ACHN (cell line): ENCODE measurements at regions not wholly inside any gene's neighbourhood (a gene's known extent, or its start where the extent isn't known, plus 50 kb on each side); places are given as distances from the start of the nearest gene placed in this dataset.
"Not testable (repeated sequence)": the region's sequence is repeated elsewhere in the genome, so short reads cannot be mapped to it uniquely, and the experiment has no call there.

ENCODE experiments used
- DNase-seq: peaks from one replicate; pipeline ENCODE4 v3.0.0-alpha.2; 2015
- in situ Hi-C: cut with HindIII; loops from 2 replicates; pipeline ENCODE4 v1.10.0; 2017; ENCODE audit warnings: low sequenced_read_pairs, low pct_ligation_motif_present, low pct_unique_long_range_greater_than_20kb

DNA sequence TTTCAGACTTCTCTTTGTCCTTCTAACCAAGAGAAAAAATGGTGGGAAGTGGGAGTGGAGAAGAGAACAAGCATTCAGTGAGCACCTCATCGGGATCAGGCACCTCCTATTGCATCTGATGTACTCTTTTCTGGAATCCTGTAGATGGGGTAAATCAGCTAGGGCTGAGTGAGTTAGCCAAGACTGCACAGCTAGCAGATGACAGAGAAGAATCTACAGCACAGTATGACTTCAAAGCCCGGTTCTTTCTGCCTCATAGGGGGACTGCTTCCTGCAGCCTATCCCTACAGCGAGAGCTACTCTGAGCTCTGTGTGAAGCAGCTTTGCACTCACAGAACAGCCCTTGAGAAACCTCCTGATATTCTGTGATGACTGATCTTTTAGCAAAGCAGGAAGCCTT, 275.2 kb upstream of the MEIS2 start:
- DNase-seq, result no peak
- in situ Hi-C loops, result no loop called here

DNA sequence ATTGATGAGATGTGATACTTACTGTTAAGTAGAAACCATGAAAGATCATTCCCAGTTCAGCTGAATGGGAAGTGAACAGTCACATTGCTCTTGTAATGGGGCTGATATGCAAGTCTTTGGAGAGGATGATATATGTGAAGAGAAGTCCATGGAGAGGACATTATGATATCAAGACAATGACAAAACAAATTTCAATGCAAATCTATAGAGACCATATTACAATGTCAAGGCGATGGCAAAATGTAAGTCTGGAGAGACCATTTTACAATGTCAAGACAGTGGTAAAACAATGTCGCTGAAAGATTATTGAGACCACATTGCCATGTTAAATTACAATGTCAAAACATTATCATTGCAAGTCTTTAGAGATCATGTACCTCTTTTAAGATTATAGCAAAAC, 277.1 kb upstream of the MEIS2 start:
- no peak for DNase-seq
- in situ Hi-C loops, result no loop called here

DNA sequence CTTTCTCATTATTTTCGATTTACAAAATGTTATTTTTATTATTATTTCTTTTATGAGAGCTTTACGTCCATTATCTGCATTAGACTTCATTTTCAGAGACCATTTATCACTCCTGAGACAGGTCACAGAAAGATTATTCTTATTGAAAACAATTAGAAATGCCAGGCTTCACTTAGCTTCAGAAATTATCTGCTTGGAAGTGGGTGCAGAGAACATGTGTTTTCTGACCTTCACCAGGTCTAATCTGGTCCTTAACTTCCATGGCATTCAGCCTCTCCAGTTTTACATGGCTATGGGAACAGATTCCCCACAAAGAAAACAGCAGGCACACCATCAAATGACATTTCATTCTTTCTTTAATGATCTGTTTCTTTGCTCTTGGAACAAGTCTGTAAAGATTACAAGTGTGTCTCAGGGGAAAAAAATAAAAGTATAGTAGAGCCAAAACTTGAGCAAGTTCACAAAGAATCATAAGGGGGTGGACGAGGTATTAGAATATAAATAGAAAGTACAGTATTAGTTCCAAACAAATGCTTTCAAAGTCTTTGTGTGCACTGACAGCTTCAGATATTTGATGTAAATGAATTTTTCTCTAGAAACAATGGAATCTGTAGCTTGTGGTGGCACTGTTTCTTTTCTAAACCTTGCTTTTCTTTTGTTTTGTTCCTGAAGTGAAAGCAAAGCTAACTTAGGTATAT, 294.2 kb upstream of the MEIS2 start:
- in situ Hi-C loops, result no loop called here
- no peak for DNase-seq

DNA sequence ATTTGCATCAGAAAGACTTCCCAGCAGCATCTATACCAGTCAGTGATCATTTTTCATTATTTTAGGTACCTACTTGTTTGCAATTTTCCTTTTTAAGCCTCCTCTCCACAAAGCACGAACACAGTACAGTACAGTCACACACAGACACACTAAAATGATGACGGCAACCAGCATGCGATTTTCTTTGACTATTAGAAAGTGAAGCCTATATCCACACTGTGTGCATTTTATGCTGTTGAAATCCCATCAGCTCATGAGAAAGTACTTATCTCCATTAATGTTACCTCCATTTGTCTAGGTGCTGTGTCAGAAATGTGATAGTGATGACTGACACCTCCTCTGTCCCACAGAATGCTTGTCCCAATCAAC, 294.7 kb upstream of the MEIS2 start:
- in situ Hi-C loops, result no loop called here
- no peak for DNase-seq

DNA sequence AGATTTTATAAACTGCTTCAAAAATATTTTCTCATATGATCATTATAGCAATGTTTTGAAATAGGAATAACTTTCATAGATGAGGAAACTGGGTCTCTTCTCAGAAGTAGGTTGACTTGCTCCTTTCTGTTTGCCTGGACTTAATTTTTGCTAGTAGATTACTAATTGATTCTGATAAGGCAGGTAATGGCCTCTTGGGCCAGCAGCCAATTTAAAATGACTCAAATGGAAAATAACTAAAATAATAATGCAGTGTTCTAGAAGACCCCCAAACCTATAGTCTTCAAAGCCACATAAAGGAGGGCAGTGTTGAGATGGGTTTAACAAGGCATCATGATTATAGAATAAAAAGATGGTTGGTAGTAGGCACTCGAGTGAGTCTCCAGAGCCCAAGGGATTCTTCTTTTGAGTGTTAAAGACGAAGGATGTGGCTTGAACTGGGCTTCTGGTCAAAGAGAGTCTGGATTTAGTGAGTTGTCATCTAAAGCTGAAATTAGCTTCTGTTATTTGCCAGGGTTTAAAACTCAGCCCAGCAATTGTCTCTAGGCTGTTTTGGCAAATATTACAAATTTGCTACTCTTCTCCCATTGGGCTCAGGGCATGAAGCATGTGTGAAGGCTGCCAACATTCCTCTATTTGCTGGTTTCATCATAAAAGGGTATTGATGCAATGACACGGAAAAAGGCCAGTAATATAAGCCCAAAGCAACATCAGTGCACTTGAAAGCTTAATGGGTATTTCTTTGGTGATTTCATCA, 297.1 kb upstream of the MEIS2 start:
- in situ Hi-C loops, result no loop called here
- no peak for DNase-seq

DNA sequence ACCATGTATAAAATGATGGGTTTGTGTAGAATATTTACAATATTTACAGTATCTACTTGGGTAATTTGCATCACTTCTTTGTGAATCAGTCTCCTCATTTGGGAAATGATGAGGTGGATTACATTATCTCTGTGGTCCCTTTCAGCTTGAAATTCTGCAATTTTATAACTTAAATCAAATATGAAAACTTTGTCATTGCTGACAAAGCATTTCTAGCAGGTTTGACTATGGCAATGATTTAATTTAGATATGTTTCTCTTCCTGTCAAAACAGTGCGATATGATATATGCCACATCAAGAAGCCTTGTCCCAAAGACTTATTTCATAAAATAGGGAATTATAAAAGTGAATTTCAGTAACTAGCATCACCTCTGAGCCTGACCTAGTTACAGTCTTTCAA, 315.8 kb upstream of the MEIS2 start:
- in situ Hi-C loops, result no loop called here
- DNase-seq, result no peak

DNA sequence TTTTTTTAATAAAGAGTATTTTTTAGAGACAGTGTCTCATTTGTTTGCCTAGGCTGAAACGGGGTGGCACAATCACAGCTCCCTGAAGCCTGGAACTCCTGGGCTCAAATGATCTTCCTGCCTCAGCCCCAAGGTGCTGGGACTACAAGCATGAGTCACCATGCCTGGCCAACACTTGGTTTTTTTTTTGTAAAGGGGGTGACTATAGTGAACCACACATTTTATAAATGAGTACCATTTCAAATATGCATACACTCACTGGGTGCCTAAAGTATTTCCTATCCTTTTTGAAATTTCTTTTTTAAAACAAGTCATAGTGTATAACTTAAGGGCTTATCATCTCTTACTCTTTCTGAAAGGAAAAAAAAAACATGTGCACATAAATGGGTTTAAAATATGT, 325.2 kb upstream of the MEIS2 start:
- DNase-seq, result no peak
- in situ Hi-C loops, result no loop called here

DNA sequence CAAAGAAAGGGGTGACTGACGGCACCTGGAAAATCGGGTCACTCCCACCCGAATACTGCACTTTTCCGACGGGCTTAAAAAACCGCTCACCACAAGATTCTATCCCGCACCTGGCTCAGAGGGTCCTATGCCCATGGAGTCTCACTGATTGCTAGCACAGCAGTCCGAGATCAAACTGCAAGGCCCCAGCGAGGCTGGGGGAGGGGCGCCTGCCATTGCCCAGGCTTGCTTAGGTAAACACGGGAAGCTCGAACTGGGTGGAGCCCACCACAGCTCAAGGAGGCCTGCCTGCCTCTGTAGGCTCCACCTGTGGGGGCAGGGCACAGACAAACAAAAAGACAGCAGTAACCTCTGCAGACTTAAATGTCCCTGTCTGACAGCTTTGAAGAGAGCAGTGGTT, 327.0 kb upstream of the MEIS2 start:
- DNase-seq, in situ Hi-C loops: not testable (repeated sequence)

DNA sequence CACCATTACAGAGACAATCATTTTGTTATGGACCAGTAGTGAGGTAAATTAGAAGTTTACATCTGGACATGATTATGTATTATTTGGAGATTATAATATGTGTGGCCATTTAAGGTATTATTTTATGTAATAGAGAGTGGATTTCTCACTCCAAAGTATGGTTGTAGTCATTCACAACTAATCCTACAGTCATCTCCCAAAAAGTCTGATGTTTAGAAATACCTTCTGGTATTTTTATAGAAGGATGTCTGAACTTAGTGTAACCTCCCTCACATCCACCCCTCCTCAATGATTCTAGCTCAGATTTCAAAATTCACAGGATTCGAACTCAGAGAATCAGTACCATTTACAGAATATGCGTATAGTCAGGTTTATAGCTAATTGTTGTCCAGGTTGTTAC, 346.6 kb upstream of the MEIS2 start:
- DNase-seq, result no peak
- in situ Hi-C loops, result no loop called here

DNA sequence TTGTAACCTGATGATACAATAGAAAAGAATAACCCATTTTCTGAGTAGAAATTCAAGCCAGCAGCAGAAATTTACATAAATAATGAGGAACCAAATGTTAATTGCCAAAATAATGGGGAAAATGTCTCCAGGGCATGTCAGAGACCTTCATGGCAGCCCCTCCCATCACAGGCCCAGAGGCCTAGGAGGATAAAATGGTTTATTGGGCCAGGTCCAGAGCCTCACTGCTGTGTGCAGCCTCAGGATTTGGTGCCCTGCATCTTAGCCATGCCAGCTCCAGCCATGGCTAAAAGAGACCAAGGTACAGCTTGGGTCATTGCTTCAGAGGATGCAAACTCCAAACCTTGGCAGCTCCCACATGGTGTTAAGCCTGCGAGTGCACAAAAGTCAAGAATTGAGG, 352.1 kb upstream of the MEIS2 start:
- in situ Hi-C loops, result no loop called here
- no peak for DNase-seq

DNA sequence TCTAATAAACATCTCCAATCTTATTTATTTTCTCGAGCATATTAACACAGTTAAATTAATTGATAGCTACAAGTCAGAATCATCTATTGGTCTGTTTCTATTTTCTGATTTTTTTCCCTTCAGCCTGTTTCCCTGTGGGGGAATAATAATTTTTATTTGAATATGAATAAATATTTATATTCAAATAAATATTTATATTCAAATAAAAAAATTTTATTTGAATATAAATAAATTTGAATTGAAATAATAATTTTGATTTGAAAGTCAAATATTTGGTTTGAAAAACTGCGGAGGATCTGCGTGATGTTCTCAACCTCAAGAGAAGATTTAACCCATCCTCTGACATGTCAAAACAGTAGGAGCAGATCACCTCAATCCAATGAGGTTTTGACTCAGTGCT, 380.1 kb upstream of the MEIS2 start:
- in situ Hi-C loops, result no loop called here
- no peak for DNase-seq

DNA sequence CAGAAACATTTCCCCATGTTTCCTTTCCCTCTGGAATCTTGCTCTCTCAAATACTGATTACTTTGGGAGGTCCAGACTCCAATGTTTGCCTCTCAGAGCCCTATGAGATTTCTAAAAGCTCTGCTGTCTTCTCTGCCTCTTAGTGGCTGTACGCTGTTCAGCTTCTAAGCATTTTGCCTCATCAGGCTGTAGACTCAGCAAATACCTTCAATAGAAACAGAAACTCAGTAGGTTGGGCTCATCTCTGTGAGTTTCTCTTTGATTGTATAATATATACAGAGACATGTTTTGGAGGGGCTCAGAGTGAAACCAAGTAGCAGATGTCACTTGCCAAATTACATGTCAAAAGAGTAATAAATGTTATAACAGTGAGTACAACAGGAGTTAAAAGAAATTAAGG, 380.8 kb upstream of the MEIS2 start:
- DNase-seq, result no peak
- in situ Hi-C loops, result no loop called here

DNA sequence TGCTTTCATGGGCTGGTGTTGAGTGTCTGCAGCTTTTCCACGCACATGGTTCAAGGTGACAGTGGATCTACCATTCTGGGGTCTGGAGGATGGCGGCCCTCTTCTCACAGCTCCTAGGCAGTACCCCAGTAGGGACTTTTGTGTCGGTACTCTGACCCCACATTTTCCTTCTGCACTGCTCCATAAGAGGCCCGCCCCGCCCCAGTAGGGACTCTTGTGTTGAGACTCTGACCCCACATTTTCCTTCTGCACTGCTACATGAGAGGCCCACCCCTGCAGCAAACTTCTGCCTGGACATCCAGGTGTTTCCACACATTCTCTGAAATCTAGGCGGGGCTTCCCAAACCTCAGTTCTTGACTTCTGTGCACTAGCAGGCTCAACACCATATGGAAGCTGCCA, 383.4 kb upstream of the MEIS2 start:
- in situ Hi-C loops, result no loop called here

DNA sequence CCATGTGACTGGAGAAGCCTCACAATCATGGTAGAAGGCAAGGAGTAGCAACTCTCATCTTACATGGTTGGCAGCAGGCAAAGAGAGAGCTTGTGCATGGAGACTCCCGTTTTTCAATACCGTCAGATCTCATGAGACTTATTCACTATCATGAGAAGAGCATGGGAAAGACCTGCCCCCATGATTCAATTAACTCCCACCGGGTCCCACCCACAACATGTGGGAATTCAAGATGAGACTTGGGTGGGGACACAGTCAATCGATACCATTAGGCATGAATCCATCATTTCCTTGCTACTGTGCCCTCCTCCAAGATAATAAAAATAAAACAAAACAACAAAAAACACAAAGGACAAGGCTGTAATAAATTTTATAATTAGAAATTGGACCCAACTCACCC, 384.7 kb upstream of the MEIS2 start:
- in situ Hi-C loops, result no loop called here
- DNase-seq, result no peak

More for the DNA sequence above, 383.4 kb upstream of the MEIS2 start:
- no peak for DNase-seq

DNA sequence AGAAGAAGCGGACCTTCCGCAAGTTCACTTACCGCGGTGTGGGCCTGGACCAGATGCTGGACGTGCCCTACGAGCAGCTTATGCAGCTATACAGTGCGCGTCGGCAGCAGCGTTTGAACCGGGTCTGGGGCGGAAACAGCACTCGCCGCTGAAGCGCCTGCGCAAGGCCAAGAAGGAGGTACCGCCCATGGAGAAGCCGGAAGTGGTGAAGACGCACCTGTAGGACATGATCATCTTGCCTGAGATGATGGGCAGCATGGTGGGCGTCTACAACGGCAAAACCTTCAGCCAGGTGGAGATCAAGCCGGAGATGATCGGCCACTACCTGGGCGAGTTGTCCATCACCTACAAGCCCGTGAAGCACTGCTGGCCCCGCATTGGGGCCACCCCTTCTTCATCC, 390.4 kb upstream of the MEIS2 start:
- in situ Hi-C loops, result no loop called here
- DNase-seq, result no peak

DNA sequence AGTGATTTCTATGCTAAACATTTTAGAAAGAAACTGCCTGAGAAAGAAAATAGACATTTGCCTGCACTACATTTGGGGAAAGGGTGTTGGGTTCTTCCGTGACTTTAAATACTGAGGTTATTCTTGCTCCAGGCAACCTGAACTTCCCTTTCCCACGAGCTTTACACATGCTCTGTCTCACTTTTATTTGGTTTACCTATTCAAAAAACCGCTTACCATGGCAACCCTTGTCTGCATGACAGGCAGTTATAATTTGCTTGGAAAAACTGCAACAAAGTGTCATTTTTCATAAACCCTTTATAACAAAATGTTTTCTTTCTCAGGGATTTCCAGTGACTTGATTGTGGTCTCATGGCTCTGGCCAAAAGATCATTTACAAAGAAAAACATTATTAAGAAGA, 416.3 kb upstream of the MEIS2 start:
- no peak for DNase-seq
- in situ Hi-C loops, result no loop called here

DNA sequence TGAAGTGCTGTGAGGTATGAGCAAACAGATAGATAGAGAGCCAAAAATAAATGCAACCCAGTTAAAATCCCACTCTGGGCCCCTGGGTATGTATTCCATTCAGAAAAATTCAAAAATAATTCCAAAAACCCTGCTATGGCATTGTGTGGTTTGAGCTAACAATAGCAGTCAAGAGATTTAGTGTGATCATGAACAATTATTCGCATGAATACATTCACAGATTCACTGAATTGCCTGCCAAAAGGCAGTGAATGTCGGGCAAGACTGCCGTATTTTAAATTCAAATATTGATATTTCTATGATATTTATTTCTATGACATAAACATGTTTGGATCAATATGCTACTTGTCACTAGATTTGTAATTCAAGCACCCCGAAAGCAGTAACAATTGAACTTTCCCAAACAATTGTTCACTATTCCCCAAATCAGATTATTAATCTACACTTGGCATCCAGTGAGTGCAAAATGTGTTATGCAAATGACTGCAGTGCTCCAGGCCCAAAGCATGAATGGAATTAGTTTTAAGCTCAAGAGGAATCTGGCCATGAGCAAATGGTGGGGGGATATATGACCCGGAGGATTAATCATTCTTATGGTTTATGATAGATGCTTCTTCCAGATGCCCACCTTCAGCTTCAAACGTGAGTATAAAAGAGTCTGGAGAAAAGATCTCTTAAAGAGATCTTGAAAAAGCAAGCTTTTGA, 417.0 kb upstream of the MEIS2 start:
- no peak for DNase-seq
- in situ Hi-C loops, result no loop called here

DNA sequence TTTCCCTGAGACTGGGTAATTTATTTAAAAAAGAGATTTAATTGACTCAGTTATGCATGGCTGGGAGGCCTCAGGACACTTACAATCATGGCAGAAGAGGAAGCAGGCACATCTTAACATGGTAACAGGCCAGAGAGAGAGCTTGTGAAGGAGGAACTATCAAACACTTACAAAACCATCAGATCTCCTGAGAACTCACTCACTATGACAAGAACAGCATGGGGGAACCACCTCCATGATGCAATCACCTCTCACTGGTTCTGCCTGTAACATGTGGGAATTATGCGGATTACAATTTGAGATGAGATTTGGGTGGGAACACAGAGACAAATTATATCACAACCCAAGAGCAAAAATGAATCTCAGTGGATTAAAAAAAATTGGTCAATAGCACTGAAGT, 416.0 kb upstream of the TMCO5A start:
- DNase-seq, result no peak
- in situ Hi-C loops, result no loop called here

DNA sequence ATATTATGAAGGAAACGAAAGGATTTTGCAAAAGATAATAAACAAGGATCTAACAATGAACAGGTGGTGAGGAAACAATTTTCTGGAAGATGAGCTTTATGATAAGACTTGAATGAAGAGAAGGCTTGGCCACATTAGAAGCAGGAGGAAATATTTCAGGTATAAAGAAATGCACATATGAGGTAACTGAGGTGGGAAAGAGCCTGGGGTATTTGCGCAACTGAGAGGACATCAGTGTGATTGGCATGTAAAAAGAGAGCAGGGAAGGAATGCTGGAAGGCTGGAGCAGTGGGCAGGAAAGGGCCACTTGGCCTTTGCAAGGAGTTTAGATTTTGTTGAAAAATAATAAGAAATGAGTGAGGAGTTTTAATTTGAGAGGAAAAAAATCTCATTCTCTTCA, 414.4 kb upstream of the TMCO5A start:
- no peak for DNase-seq
- in situ Hi-C loops, result no loop called here

DNA sequence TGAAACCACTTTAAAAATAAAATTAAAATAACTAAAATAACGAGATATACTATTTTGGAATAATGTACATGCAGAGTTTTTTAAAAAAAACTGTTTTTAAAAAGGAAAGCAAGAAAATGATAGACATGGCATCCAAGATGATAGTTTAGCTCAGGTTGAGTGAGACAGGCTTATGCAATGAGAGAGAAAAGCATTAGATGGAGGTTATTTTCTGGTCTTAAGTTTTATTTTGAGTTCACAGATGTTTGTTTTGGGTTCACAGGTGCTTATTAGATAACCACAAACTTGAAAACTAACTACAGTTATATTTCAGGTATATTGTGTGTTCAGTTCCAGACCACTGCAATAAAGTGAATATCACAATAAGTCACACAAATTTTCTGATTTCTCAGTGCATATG, 413.6 kb upstream of the TMCO5A start:
- DNase-seq, result no peak
- in situ Hi-C loops, result no loop called here
